AML-193 (cell line): ENCODE measurements at regions not wholly inside any gene's neighbourhood (a gene's known extent, or its start where the extent isn't known, plus 50 kb on each side); places are given as distances from the start of the nearest gene placed in this dataset.
A peak's percentile ranks its signal among the peaks of the same experiment; 100 is the strongest.
"Not testable (repeated sequence)": the region's sequence is repeated elsewhere in the genome, so short reads cannot be mapped to it uniquely, and the experiment has no call there.

Experiments
- DNase-seq, 2 experiments: peaks; one replicate each; lab custom pipeline; 2025; lab: John Stamatoyannopoulos, UW

GRCh38 chr13:50599046-50599445, 244.4 kb downstream of the DLEU7 start:
- no peak for DNase-seq

- DNase-seq, result no peak
Measured at GRCh38 chr13:50599927-50600326, 243.6 kb downstream of the DLEU7 start.

GRCh38 chr13:50608370-50608769, 235.1 kb downstream of the DLEU7 start:
- no peak for DNase-seq

- no peak for DNase-seq
Measured at GRCh38 chr13:50609011-50609410, 234.5 kb downstream of the DLEU7 start.

- DNase-seq, result no peak
Measured at GRCh38 chr13:50610238-50610637, 233.3 kb downstream of the DLEU7 start.

GRCh38 chr13:50611117-50611781, 232.2 kb downstream of the DLEU7 start:
- no peak for DNase-seq

GRCh38 chr13:50612717-50613116, 230.8 kb downstream of the DLEU7 start:
- DNase-seq, result no peak

- no peak for DNase-seq
Measured at GRCh38 chr13:50613356-50613831, 230.1 kb downstream of the DLEU7 start.

- no peak for DNase-seq
Measured at GRCh38 chr13:50615234-50615633, 228.3 kb downstream of the DLEU7 start.

GRCh38 chr13:50616101-50616500, 227.4 kb downstream of the DLEU7 start:
- no peak for DNase-seq

- peak in 1 of 2 experiments; percentile 34 for DNase-seq
Measured at GRCh38 chr13:50617134-50617721, 226.3 kb downstream of the DLEU7 start.

GRCh38 chr13:50618206-50618605, 225.3 kb downstream of the DLEU7 start:
- DNase-seq, result no peak

GRCh38 chr13:50626101-50626547, 217.4 kb downstream of the DLEU7 start:
- DNase-seq, result peak; percentile 60 to 69

- DNase-seq, result no peak
Measured at GRCh38 chr13:50627111-50627510, 216.4 kb downstream of the DLEU7 start.

GRCh38 chr13:50628512-50628911, 215.0 kb downstream of the DLEU7 start:
- not testable (repeated sequence) for DNase-seq

GRCh38 chr13:50629497-50629896, 214.0 kb downstream of the DLEU7 start:
- DNase-seq, result no peak

- DNase-seq, result no peak
Measured at GRCh38 chr13:50629966-50630365, 213.5 kb downstream of the DLEU7 start.

GRCh38 chr13:50631041-50631440, 212.5 kb downstream of the DLEU7 start:
- DNase-seq, result no peak

- DNase-seq, result no peak
Measured at GRCh38 chr13:50634339-50634738, 209.2 kb downstream of the DLEU7 start.

GRCh38 chr13:50635504-50635903, 208.0 kb downstream of the DLEU7 start:
- peak; percentile 97 to 99 for DNase-seq

- DNase-seq, result no peak
Measured at GRCh38 chr13:50636007-50636704, 207.3 kb downstream of the DLEU7 start.

GRCh38 chr13:50643060-50643459, 200.4 kb downstream of the DLEU7 start:
- DNase-seq, result no peak
